GM12892 (cell line): ENCODE measurements at regions not wholly inside any gene's neighbourhood (a gene's known extent, or its start where the extent isn't known, plus 50 kb on each side); places are given as distances from the start of the nearest gene placed in this dataset.
"Not testable (repeated sequence)": the region's sequence is repeated elsewhere in the genome, so short reads cannot be mapped to it uniquely, and the experiment has no call there.

ENCODE experiments used
- POLR2A ChIP-seq: IDR thresholded peaks from 2 replicates; pipeline ENCODE4 v1.6.1; 2011; ENCODE audit warnings: low read depth, low read length, control low read depth
- POLR2AphosphoS5 ChIP-seq: IDR thresholded peaks from 2 replicates; pipeline ENCODE4 v1.6.1; 2011; ENCODE audit warnings: low read depth, low read length, control low read depth
- TAF1 ChIP-seq: IDR thresholded peaks from 2 replicates; pipeline ENCODE4 v1.6.1; 2011; ENCODE audit warnings: low read depth, mild to moderate bottlenecking, control low read depth, low read length, borderline replicate concordance

GRCh38 chr2:75988622-75989021 lies 277.9 kb upstream of the GCFC2 start:
- TF ChIP-seq TAF1, POLR2AphosphoS5, POLR2A: not testable (repeated sequence)
